SK-N-SH (cell line): ENCODE measurements at regions not wholly inside any gene's neighbourhood (a gene's known extent, or its start where the extent isn't known, plus 50 kb on each side); places are given as distances from the start of the nearest gene placed in this dataset.

Experiments used
- CTCF ChIA-PET: fragments of 300-600, 350-600 bp; formaldehyde crosslinking; extraction: SDS; loops from one replicate; lab custom pipeline; 2021; lab: Yijun Ruan, JAX
- POLR2A ChIA-PET: fragments of 350-600 bp; sonication (Branson Sonifier 250); formaldehyde crosslinking; extraction: SDS; loops from one replicate; lab custom pipeline; 2020; ENCODE audit warnings: antibody characterized with exemption, inconsistent platforms; lab: Yijun Ruan, JAX
- DNase-seq: peaks from one replicate; pipeline ENCODE4 v3.0.0; 2012
- H2AFZ ChIP-seq: fragments of 200-600 bp; sonication (generic); 2 replicates; pipeline ENCODE4 v1.8.1; 2016; ENCODE audit warnings: antibody characterized with exemption, mild to moderate bottlenecking, low read depth
- H3F3A ChIP-seq: fragments of 200-600 bp; sonication (generic); replicated peaks from 2 replicates; pipeline ENCODE3; 2016; ENCODE audit warnings: antibody characterized with exemption, mild to moderate bottlenecking; ENCODE audit not compliant: insufficient read depth
- H3K27ac ChIP-seq, 2 experiments: fragments of 200-500 bp in 1 of 2; fragments of 200-600 bp in 1 of 2; sonication (Bioruptor generic) in 1 of 2; sonication (generic), shearing (Covaris generic) in 1 of 2; 2 replicates each; pipeline versions ENCODE4 v1.5.1 to v1.6.1; 2014 to 2016; ENCODE audit warnings: low read depth in 2 of 2, inconsistent platforms in 1 of 2, low read length in 1 of 2, mild to moderate bottlenecking in 1 of 2, mixed read lengths in 1 of 2
- H3K27me3 ChIP-seq: fragments of 200-600 bp; sonication (generic), shearing (Covaris generic); 2 replicates; pipeline ENCODE4 v1.6.1; 2016; ENCODE audit warnings: mixed run types; ENCODE audit not compliant: insufficient read depth
- H3K36me3 ChIP-seq, 2 experiments: fragments of 200-500 bp in 1 of 2; fragments of 200-600 bp in 1 of 2; sonication (Bioruptor generic) in 1 of 2; sonication (generic) in 1 of 2; replicated peaks in 1 of 2; 2 replicates each; pipeline versions ENCODE3 to v1.5.1; 2014 to 2016; ENCODE audit warnings: low read length in 1 of 2, mild to moderate bottlenecking in 1 of 2; ENCODE audit not compliant: insufficient read depth in 2 of 2, control insufficient read depth in 1 of 2
- H3K4me1 ChIP-seq, 2 experiments: fragments of 200-500 bp in 1 of 2; fragments of 200-600 bp in 1 of 2; sonication (Bioruptor generic) in 1 of 2; sonication (generic), shearing (Covaris generic) in 1 of 2; 2 replicates each; pipeline versions ENCODE4 v1.5.1 to v1.6.1; 2014 to 2016; ENCODE audit warnings: low read depth in 1 of 2, low read length in 1 of 2, mixed run types in 1 of 2; ENCODE audit not compliant: insufficient read depth in 2 of 2, control insufficient read depth in 1 of 2
- H3K4me2 ChIP-seq: fragments of 200-600 bp; sonication (generic), shearing (Covaris generic); 2 replicates; pipeline ENCODE4 v1.6.1; 2017; ENCODE audit warnings: mixed run types
- H3K4me3 ChIP-seq, 2 experiments: fragments of 200-500 bp in 1 of 2; fragments of 200-600 bp in 1 of 2; sonication (Bioruptor generic) in 1 of 2; sonication (generic), shearing (Covaris generic) in 1 of 2; 2 replicates each; pipeline versions ENCODE4 v1.5.1 to v1.8.1; 2014 to 2016; ENCODE audit warnings: low read depth in 2 of 2, inconsistent platforms in 1 of 2, low read length in 1 of 2, mild to moderate bottlenecking in 1 of 2, mixed read lengths in 1 of 2, moderate library complexity in 1 of 2
- H3K79me2 ChIP-seq: fragments of 200-600 bp; sonication (generic); 2 replicates; pipeline ENCODE4 v1.8.1; 2017; ENCODE audit warnings: mild to moderate bottlenecking; ENCODE audit not compliant: insufficient read depth
- H3K9ac ChIP-seq: fragments of 200-600 bp; sonication (generic); 2 replicates; pipeline ENCODE4 v1.6.1; 2017; ENCODE audit warnings: mixed run types
- H3K9me2 ChIP-seq: fragments of 200-600 bp; sonication (generic); 2 replicates; pipeline ENCODE4 v1.6.1; 2017; ENCODE audit warnings: mixed run types
- H3K9me3 ChIP-seq: fragments of 200-600 bp; sonication (generic); 2 replicates; pipeline ENCODE4 v1.6.1; 2017; ENCODE audit warnings: mixed run types, mild to moderate bottlenecking, moderate library complexity
- H4K20me1 ChIP-seq: fragments of 200-600 bp; sonication (generic); 2 replicates; pipeline ENCODE4 v1.6.1; 2017; ENCODE audit warnings: mild to moderate bottlenecking, mixed run types; ENCODE audit not compliant: insufficient read depth
- FOSL2 ChIP-seq: IDR thresholded peaks from 2 replicates; pipeline ENCODE4 v1.4.0; 2012; ENCODE audit warnings: low read depth, mild to moderate bottlenecking, moderate library complexity, borderline replicate concordance
- IRF3 ChIP-seq: fragments of 150-350 bp; IDR thresholded peaks from 2 replicates; pipeline ENCODE4 v1.6.1; 2016; ENCODE audit warnings: mild to moderate bottlenecking, low read depth, low read length
- POLR2AphosphoS5 ChIP-seq: IDR thresholded peaks from 2 replicates; pipeline ENCODE4 v1.6.1; 2012; ENCODE audit warnings: low read depth, low read length
- RCOR1 ChIP-seq: fragments of 150-350 bp; IDR thresholded peaks from 2 replicates; pipeline ENCODE4 v1.6.1; 2017; ENCODE audit warnings: antibody characterized with exemption, low read length
- REST ChIP-seq: IDR thresholded peaks from 2 replicates; pipeline ENCODE4 v1.6.1; 2012; ENCODE audit warnings: mild to moderate bottlenecking, low read depth, low read length, moderate library complexity
- RXRA ChIP-seq: IDR thresholded peaks from 2 replicates; pipeline ENCODE4 v1.4.0; 2012; ENCODE audit warnings: low read depth, mild to moderate bottlenecking, borderline replicate concordance
- TAF1 ChIP-seq: IDR thresholded peaks from 2 replicates; pipeline ENCODE4 v1.6.1; 2012; ENCODE audit warnings: low read depth, mild to moderate bottlenecking, low read length, moderate library complexity, borderline replicate concordance
- USF1 ChIP-seq: IDR thresholded peaks from 2 replicates; pipeline ENCODE4 v1.4.0; 2012; ENCODE audit warnings: low read depth, borderline replicate concordance
- WGBS: methylation state at CpG from one replicate; pipeline ENCODE4 v1.1.6; 2017; ENCODE audit warnings: low lambda C conversion rate; 5-methylcytosine and 5-hydroxymethylcytosine counted together

GRCh38 chr5:5572976-5573797 is 150.7 kb downstream of the ICE1 start:
- Histone ChIP-seq H3K79me2 (no peaks in the 10 kb centered on the region), H3K4me2 (no peak overlapping the region), H2AFZ (no peak overlapping the region), H3K4me3 (no peak overlapping the region), H4K20me1 (no peaks in the 10 kb centered on the region), H3F3A (no peaks in the 10 kb centered on the region), H3K27me3 (no peaks in the 10 kb centered on the region), H3K9me3 (no peaks in the 10 kb centered on the region), H3K9ac (no peak overlapping the region), H3K4me1 (peaks cover 0 to 21% of the 10 kb centered on the region in 2 experiments; a peak in 1 of 4 replicates), H3K36me3 (no peaks in the 10 kb centered on the region), H3K9me2 (no peaks in the 10 kb centered on the region), H3K27ac (no peak overlapping the region; a peak in 1 of 4 replicates)
- POLR2A ChIA-PET = no interaction called here
- TF ChIP-seq REST (no peak), POLR2AphosphoS5 (no peak), FOSL2 (no peak), RXRA (no peak), TAF1 (no peak), USF1 (no peak), RCOR1 (no peak), IRF3 (no peak)
- 57% methylated on average over 10 of the region's 21 CpGs for WGBS
- no peak for DNase-seq
- CTCF ChIA-PET = no interaction called here
